ENCODE measurements at regions not wholly inside any gene's neighbourhood (a gene's known extent, or its start where the extent isn't known, plus 50 kb on each side); places are given as distances from the start of the nearest gene placed in this dataset.

DNA sequence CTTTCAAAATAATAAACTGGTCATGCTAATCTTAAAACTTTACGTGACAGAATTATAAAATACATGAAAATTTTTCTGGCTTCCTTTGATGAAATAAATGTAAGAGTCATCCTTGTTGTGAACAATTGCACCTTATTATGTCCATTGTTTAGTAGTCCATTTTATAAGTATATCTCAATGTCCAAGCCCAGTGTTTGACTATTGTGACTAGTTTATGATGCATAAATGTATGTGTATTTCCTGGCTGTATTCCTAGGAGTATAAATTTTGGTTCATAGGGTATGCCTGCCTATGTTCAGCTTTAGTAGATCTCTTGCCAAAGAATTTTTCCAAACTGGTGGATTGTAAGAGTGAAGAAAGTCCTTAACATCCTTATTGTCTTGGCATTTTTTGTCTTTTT is 2895.5 kb upstream of the PCDH20 start:
- Histone ChIP-seq H3K4me3 (replicated peaks in 1 of 3) (no peak overlapping the region), H3K9me3 (no peaks in the 10 kb centered on the region), H3K27ac (no peak overlapping the region), H3K36me3 (no peaks in the 10 kb centered on the region), H3K4me1 (no peaks in the 10 kb centered on the region), H3K27me3 (no peaks in the 10 kb centered on the region)
- WGBS, 2 donors, result 93 to 94% methylated on average over 1 of the region's 1 CpG
- TF ChIP-seq, protein P1, sequence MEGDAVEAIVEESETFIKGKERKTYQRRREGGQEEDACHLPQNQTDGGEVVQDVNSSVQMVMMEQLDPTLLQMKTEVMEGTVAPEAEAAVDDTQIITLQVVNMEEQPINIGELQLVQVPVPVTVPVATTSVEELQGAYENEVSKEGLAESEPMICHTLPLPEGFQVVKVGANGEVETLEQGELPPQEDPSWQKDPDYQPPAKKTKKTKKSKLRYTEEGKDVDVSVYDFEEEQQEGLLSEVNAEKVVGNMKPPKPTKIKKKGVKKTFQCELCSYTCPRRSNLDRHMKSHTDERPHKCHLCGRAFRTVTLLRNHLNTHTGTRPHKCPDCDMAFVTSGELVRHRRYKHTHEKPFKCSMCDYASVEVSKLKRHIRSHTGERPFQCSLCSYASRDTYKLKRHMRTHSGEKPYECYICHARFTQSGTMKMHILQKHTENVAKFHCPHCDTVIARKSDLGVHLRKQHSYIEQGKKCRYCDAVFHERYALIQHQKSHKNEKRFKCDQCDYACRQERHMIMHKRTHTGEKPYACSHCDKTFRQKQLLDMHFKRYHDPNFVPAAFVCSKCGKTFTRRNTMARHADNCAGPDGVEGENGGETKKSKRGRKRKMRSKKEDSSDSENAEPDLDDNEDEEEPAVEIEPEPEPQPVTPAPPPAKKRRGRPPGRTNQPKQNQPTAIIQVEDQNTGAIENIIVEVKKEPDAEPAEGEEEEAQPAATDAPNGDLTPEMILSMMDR (IDR thresholded peaks at IDR 0.05), result no peak
- no peak for TF ChIP-seq POLR2A (IDR thresholded peaks at IDR 0.05)
- intact Hi-C loops (cut with DNase I), result no loop called here
- no peak for DNase-seq

DNA sequence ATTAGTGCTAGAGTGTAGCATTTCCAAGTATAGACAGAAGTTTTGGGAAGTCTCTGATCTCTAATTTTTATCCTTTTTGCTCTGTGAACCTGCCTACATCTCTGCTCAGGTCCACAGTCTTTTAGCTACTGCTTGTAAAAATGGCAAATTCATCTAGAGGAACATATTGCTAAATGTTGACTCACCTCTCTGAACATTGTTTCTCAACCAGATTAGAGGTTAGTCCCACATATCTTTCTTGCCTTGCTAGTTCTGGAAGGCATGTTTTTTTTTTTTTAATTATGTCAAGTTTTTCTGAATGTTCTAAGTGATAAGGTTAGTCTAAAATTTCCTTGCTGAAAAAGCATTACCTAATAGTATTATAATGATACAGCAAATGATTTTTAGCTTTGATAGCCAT is 2889.6 kb upstream of the PCDH20 start:
- H3K4me1 ChIP-seq, result no peaks in the 10 kb centered on the region
- TF ChIP-seq, protein P1 (IDR thresholded peaks at IDR 0.05), result no peak
- TF ChIP-seq POLR2A (IDR thresholded peaks at IDR 0.05), result no peak
- no peaks in the 10 kb centered on the region for H3K9me3 ChIP-seq

DNA sequence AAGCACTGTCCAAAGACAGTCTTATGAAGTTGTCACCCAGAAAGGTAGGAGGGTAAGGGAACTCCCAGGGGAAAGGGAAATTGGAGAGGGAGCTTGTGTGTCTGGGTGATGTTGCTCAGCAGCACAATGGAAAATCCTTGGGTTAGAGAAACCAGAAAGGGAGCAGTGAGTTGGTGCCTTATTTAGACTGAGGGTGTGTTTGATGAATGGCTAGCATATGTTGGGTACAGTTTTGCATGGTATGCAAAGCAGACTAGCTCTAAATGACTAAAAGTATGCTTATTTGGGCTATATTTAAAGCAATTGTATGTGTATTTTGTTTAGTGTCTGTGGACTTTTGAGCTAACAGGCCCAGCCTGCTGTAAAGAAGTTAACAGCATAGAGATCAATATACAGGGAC is 2884.6 kb upstream of the PCDH20 start:
- H3K4me3 ChIP-seq (replicated peaks in 1 of 3), result no peak overlapping the region
- no peaks in the 10 kb centered on the region for H3K36me3 ChIP-seq
- no peak overlapping the region for H3K27ac ChIP-seq
- H3K4me1 ChIP-seq, result no peaks in the 10 kb centered on the region
- intact Hi-C loops (cut with DNase I), result no loop called here
- H3K9me3 ChIP-seq, result no peaks in the 10 kb centered on the region
- DNase-seq, result no peak
- no peak for TF ChIP-seq POLR2A (IDR thresholded peaks at IDR 0.05)
- TF ChIP-seq, protein P1 (IDR thresholded peaks at IDR 0.05), result no peak
- H3K27me3 ChIP-seq, result no peaks in the 10 kb centered on the region

More for the DNA sequence above, 2889.6 kb upstream of the PCDH20 start:
- no peak for DNase-seq
- H3K27me3 ChIP-seq, result no peaks in the 10 kb centered on the region
- H3K27ac ChIP-seq, result no peak overlapping the region
- no peak overlapping the region for H3K4me3 ChIP-seq (replicated peaks in 1 of 3)
- intact Hi-C loops (cut with DNase I), result no loop called here
- no peaks in the 10 kb centered on the region for H3K36me3 ChIP-seq

DNA sequence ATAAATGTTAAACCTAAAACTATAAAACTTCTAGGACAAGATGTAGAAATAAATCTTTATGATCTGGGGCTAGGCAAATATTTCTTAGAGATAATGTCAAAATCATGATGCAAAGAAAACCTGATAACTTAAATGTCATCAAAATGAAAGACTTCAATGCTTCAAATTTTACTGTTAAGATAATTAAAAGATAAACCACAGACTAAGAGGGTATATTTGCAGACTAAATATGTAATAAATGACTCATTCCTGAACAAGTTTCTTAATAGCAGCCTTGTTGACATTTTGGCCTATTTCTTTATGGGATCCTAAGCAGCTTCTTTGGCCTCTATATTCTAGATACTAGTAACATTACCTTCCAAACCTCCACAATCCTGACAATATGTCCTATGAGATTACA is 2878.3 kb upstream of the PCDH20 start:
- H3K27me3 ChIP-seq, result no peaks in the 10 kb centered on the region
- no peak overlapping the region for H3K4me3 ChIP-seq (replicated peaks in 1 of 3)

DNA sequence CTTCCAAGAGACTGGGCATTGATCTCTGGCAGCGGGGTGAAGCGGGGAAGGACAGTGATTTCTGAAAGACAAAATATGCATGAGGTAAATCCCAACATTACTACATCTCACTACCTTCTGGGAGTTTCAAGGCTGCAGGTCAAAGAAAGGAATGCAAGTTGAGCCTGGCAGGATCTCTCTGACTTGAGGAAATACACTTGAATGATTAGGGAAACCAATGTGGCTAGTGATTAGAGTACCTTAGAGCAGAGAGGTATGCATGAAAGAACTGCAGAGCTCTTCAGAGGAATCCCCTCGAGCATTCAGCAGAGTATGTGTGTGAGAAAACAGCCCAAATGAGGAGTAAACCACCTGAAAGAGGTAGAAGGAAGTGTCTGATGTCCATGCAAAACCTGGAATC is 2874.1 kb upstream of the PCDH20 start:
- no peak for DNase-seq
- no peaks in the 10 kb centered on the region for H3K36me3 ChIP-seq
- no peaks in the 10 kb centered on the region for H3K27me3 ChIP-seq
- no peaks in the 10 kb centered on the region for H3K4me1 ChIP-seq
- H3K4me3 ChIP-seq (replicated peaks in 1 of 3), result no peak overlapping the region
- H3K27ac ChIP-seq, result no peak overlapping the region
- H3K9me3 ChIP-seq, result no peaks in the 10 kb centered on the region
- intact Hi-C loops (cut with DNase I), result no loop called here
- 74 to 79% methylated on average over 3 of the region's 3 CpGs for WGBS, 2 donors
- no peak for TF ChIP-seq POLR2A (IDR thresholded peaks at IDR 0.05)
- TF ChIP-seq, protein P1 (IDR thresholded peaks at IDR 0.05), result no peak

More for the DNA sequence above, 2878.3 kb upstream of the PCDH20 start:
- no peak for TF ChIP-seq POLR2A (IDR thresholded peaks at IDR 0.05)
- TF ChIP-seq, protein P1 (IDR thresholded peaks at IDR 0.05), result no peak
- DNase-seq, result no peak
- Histone ChIP-seq H3K36me3 (no peaks in the 10 kb centered on the region), H3K4me1 (no peaks in the 10 kb centered on the region), H3K27ac (no peak overlapping the region), H3K9me3 (no peaks in the 10 kb centered on the region)
- intact Hi-C loops (cut with DNase I), result no loop called here
